ENCODE measurements at regions not wholly inside any gene's neighbourhood (a gene's known extent, or its start where the extent isn't known, plus 50 kb on each side); places are given as distances from the start of the nearest gene placed in this dataset.
A peak's percentile ranks its signal among the peaks of the same experiment; 100 is the strongest.

DNA sequence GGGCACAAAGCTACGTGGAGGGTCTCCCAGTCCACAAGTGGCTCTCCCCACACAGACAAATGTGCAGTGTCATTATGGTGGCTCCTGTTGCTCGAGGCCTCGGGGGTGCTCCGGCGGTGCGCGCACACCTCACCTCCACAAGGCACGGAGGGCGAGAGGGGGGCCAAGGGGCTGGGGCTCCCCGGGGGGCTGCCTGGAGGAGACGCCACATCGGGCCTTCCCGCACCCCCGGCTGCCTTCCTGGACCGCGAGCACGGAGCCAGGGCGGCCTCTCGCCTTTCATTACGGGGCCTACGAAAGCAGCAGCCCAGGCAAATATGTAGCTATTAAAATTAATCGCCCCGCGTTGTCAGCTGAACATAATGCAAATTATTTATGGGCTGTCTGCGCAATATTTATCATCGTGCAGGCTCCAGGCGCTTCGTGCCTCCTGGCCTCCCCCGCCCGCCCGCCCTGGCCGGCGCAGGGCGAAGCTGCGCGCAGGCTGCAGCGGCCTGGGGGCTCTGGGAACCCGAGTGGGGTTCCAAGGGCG is 70.8 kb upstream of the BCOR start:
- peaks cover 52% of the 10 kb centered on the region for H3K4me1 Mint-ChIP-seq
- H3K27me3 ChIP-seq (ENCODE audit: control insufficient read depth, insufficient read depth, low read length, poor library complexity, severe bottlenecking), result peaks cover 31% of the 10 kb centered on the region
- H3K27ac ChIP-seq (ENCODE audit: low read depth, low read length), result no peak overlapping the region
- H3K4me1 ChIP-seq (ENCODE audit: control insufficient read depth, insufficient read depth, low read length), result no peaks in the 10 kb centered on the region
- H3K9me3 Mint-ChIP-seq, result peaks cover 22% of the 10 kb centered on the region
- H3K9me3 ChIP-seq (ENCODE audit: control insufficient read depth, low read length), result no peaks in the 10 kb centered on the region
- H3K27ac Mint-ChIP-seq, result peak overlapping the region; percentile 94
- H3K9ac ChIP-seq (ENCODE audit: extremely low read depth, low read length, poor library complexity, severe bottlenecking), result no peak overlapping the region
- no peaks in the 10 kb centered on the region for H3K36me3 Mint-ChIP-seq (ENCODE audit: low read depth)
- DNase-seq, result peak; percentile 72
- 4% methylated on average over 38 of the region's 39 CpGs; no CpG with 5 or more reads in 1 of the 2 experiments for WGBS, 2 experiments (ENCODE audit: insufficient coverage in 1 of 2, insufficient read length in 1 of 2)
- peak overlapping the region; percentile 74 for H3K4me3 Mint-ChIP-seq
- H3K27me3 Mint-ChIP-seq (ENCODE audit: insufficient read depth), result peaks cover 52% of the 10 kb centered on the region
- peak overlapping the region; percentile 53 for H3K4me3 ChIP-seq (ENCODE audit: low read length)
- TF ChIP-seq, protein P1, sequence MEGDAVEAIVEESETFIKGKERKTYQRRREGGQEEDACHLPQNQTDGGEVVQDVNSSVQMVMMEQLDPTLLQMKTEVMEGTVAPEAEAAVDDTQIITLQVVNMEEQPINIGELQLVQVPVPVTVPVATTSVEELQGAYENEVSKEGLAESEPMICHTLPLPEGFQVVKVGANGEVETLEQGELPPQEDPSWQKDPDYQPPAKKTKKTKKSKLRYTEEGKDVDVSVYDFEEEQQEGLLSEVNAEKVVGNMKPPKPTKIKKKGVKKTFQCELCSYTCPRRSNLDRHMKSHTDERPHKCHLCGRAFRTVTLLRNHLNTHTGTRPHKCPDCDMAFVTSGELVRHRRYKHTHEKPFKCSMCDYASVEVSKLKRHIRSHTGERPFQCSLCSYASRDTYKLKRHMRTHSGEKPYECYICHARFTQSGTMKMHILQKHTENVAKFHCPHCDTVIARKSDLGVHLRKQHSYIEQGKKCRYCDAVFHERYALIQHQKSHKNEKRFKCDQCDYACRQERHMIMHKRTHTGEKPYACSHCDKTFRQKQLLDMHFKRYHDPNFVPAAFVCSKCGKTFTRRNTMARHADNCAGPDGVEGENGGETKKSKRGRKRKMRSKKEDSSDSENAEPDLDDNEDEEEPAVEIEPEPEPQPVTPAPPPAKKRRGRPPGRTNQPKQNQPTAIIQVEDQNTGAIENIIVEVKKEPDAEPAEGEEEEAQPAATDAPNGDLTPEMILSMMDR (conservative IDR thresholded peaks at IDR 0.05), result no peak
- H3K36me3 ChIP-seq (ENCODE audit: control insufficient read depth, insufficient read depth, low read length), result no peaks in the 10 kb centered on the region

DNA sequence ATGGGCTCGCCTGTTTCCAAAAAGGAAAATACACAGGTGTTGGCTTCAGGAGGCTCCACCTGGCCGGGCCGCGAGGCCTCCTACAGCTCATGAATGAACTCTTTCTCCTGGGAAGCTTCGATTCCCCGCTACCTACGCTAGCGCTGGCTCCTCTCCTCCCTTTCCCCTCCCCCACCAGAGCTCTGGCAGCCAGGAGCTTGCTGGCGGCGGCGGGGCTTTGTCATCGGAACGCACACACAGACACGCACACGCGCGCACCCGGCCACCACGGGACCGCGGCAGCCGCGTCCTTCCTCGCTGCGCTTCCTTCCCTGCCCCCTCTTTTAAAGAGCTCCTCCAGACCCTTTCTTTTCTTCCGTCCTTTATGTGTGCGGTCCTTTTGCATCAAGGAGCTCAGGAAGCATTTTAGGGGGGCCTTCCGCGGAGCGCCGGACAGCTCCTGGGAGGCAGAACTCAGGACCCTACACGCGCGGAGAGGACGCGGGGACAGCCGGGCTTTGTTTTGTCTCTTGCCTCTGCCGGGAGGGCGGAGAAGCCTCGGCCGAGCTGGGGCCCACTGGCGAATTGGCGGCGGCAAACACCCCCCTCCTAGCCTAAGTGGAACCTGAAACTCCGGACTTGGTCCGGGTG is 70.2 kb upstream of the BCOR start:
- no peaks in the 10 kb centered on the region for H3K36me3 Mint-ChIP-seq (ENCODE audit: low read depth)
- Histone ChIP-seq H3K9me3 (ENCODE audit: control insufficient read depth, low read length) (no peaks in the 10 kb centered on the region), H3K4me3 (ENCODE audit: low read length) (peak overlapping the region; percentile 53), H3K27me3 (ENCODE audit: control insufficient read depth, insufficient read depth, low read length, poor library complexity, severe bottlenecking) (peaks cover 25% of the 10 kb centered on the region), H3K9ac (ENCODE audit: extremely low read depth, low read length, poor library complexity, severe bottlenecking) (no peak overlapping the region), H3K36me3 (ENCODE audit: control insufficient read depth, insufficient read depth, low read length) (no peaks in the 10 kb centered on the region), H3K4me1 (ENCODE audit: control insufficient read depth, insufficient read depth, low read length) (no peaks in the 10 kb centered on the region), H3K27ac (ENCODE audit: low read depth, low read length) (no peak overlapping the region)
- TF ChIP-seq, protein P1 (conservative IDR thresholded peaks at IDR 0.05), result no peak
- WGBS, 2 experiments (ENCODE audit: insufficient coverage in 1 of 2, insufficient read length in 1 of 2), result 2 to 4% methylated on average over 4 to 46 of the region's 46 CpGs
- DNase-seq, result peak; percentile 90
- peak overlapping the region; percentile 93 for H3K27ac Mint-ChIP-seq
- peaks cover 49% of the 10 kb centered on the region for H3K27me3 Mint-ChIP-seq (ENCODE audit: insufficient read depth)
- H3K4me1 Mint-ChIP-seq, result peaks cover 48% of the 10 kb centered on the region
- peaks cover 19% of the 10 kb centered on the region for H3K9me3 Mint-ChIP-seq
- H3K4me3 Mint-ChIP-seq, result peak overlapping the region; percentile 60

DNA sequence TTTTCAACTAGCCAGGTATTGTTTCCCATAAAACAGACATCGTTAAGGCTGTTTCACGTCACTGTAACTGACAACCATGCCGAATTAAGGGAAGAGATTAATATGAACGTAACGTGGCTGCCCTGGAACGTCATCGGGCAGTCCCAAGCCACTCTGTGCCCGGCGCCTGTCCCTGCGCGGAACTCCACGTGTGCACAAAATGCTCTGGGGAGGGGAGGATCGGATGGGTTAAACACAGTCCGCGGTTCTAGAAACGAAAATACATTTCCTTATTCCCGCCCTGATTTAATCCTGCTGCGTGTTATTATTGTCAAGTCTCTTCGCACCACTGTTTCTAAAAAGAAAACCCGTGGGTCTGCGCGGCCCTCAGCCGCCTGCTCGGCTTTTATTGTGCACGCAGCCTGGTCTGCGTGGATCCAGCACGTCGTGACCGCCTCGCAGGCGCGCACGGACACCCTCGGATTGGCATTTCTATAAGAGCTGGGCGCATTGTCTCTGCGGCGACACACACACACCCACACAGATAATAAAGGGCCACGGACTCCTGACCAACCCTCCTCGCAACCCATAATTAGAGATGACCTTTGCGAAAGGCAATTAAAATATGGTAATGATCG is 69.6 kb upstream of the BCOR start:
- no peak for DNase-seq

More for the DNA sequence above, 69.6 kb upstream of the BCOR start:
- Mint-ChIP-seq H3K9me3 (peaks cover 16% of the 10 kb centered on the region), H3K36me3 (ENCODE audit: low read depth) (no peaks in the 10 kb centered on the region), H3K27me3 (ENCODE audit: insufficient read depth) (peaks cover 54% of the 10 kb centered on the region), H3K4me3 (peak overlapping the region; percentile 60), H3K27ac (peak overlapping the region; percentile 52), H3K4me1 (peaks cover 46% of the 10 kb centered on the region)
- 5 to 14% methylated on average over 3 to 40 of the region's 41 CpGs for WGBS, 2 experiments (ENCODE audit: insufficient coverage in 1 of 2, insufficient read length in 1 of 2)
- Histone ChIP-seq H3K9ac (ENCODE audit: extremely low read depth, low read length, poor library complexity, severe bottlenecking) (no peak overlapping the region), H3K27me3 (ENCODE audit: control insufficient read depth, insufficient read depth, low read length, poor library complexity, severe bottlenecking) (peaks cover 21% of the 10 kb centered on the region), H3K9me3 (ENCODE audit: control insufficient read depth, low read length) (no peaks in the 10 kb centered on the region), H3K4me3 (ENCODE audit: low read length) (peak overlapping the region; percentile 53), H3K4me1 (ENCODE audit: control insufficient read depth, insufficient read depth, low read length) (no peaks in the 10 kb centered on the region), H3K27ac (ENCODE audit: low read depth, low read length) (no peak overlapping the region), H3K36me3 (ENCODE audit: control insufficient read depth, insufficient read depth, low read length) (no peaks in the 10 kb centered on the region)
- TF ChIP-seq, protein P1 (conservative IDR thresholded peaks at IDR 0.05), result no peak

Data from endodermal cell (in vitro differentiated cells).